ENCODE measurements at regions not wholly inside any gene's neighbourhood (a gene's known extent, or its start where the extent isn't known, plus 50 kb on each side); places are given as distances from the start of the nearest gene placed in this dataset.

GRCh38 chr2:184187421-184187971 is 410.8 kb upstream of the ZNF804A start:
- Histone ChIP-seq H3K36me3 (ENCODE audit: insufficient read depth, low read length) (no peaks in the 10 kb centered on the region), H2AFZ (ENCODE audit: low read depth, low read length) (no peak overlapping the region), H3K9me2 (ENCODE audit: insufficient read depth, low read length) (no peaks in the 10 kb centered on the region), H3K27me3 (ENCODE audit: insufficient read depth, low read depth, low read length) (no peaks in the 10 kb centered on the region), H3K4me2 (ENCODE audit: low read length) (no peak overlapping the region), H3K4me3 (ENCODE audit: low read length) (no peak overlapping the region), H3K27ac (ENCODE audit: low read length) (no peak overlapping the region), H3F3A (ENCODE audit: insufficient read depth, low read length, poor library complexity, severe bottlenecking) (no peaks in the 10 kb centered on the region), H3K9ac (ENCODE audit: low read length) (no peak overlapping the region), H3K9me3 (ENCODE audit: low read length) (no peaks in the 10 kb centered on the region), H4K20me1 (ENCODE audit: insufficient read depth) (no peaks in the 10 kb centered on the region), H3K79me2 (replicated peaks; ENCODE audit: insufficient read depth, low read length) (no peaks in the 10 kb centered on the region)
- TF ChIP-seq EZH2 (IDR thresholded peaks at IDR 0.05; ENCODE audit: borderline replicate concordance, insufficient read depth, low read length, poor library complexity, severe bottlenecking) (no peak), RAD21 (conservative IDR thresholded peaks at IDR 0.05) (no peak), CTCF (IDR thresholded peaks at IDR 0.05; ENCODE audit: poor library complexity, severe bottlenecking) (no peak), REST (IDR thresholded peaks at IDR 0.05; ENCODE audit: borderline replicate concordance) (no peak), TAF1 (IDR thresholded peaks at IDR 0.05; ENCODE audit: low read depth) (no peak), EP300 (conservative IDR thresholded peaks at IDR 0.05; ENCODE audit: poor library complexity, severe bottlenecking) (no peak), SMC3 (conservative IDR thresholded peaks at IDR 0.05; ENCODE audit: poor library complexity) (no peak), MXI1 (conservative IDR thresholded peaks at IDR 0.05; ENCODE audit: poor library complexity, severe bottlenecking) (no peak), POLR2AphosphoS5 (IDR thresholded peaks at IDR 0.05) (no peak)

GRCh38 chr2:184190725-184191124 is 407.6 kb upstream of the ZNF804A start:
- H3F3A ChIP-seq (ENCODE audit: insufficient read depth, low read length, poor library complexity, severe bottlenecking): no peaks in the 10 kb centered on the region
- no peak overlapping the region for H3K27ac ChIP-seq (ENCODE audit: low read length)
- TF ChIP-seq REST (IDR thresholded peaks at IDR 0.05; ENCODE audit: borderline replicate concordance) (no peak), SMC3 (conservative IDR thresholded peaks at IDR 0.05; ENCODE audit: poor library complexity) (no peak), RAD21 (conservative IDR thresholded peaks at IDR 0.05) (no peak), CTCF (IDR thresholded peaks at IDR 0.05; ENCODE audit: poor library complexity, severe bottlenecking) (no peak), MXI1 (conservative IDR thresholded peaks at IDR 0.05; ENCODE audit: poor library complexity, severe bottlenecking) (no peak), TAF1 (IDR thresholded peaks at IDR 0.05; ENCODE audit: low read depth) (no peak), EZH2 (IDR thresholded peaks at IDR 0.05; ENCODE audit: borderline replicate concordance, insufficient read depth, low read length, poor library complexity, severe bottlenecking) (no peak), POLR2AphosphoS5 (IDR thresholded peaks at IDR 0.05) (no peak), EP300 (conservative IDR thresholded peaks at IDR 0.05; ENCODE audit: poor library complexity, severe bottlenecking) (no peak)
- no peaks in the 10 kb centered on the region for H3K27me3 ChIP-seq (ENCODE audit: insufficient read depth, low read depth, low read length)
- no peaks in the 10 kb centered on the region for H3K36me3 ChIP-seq (ENCODE audit: insufficient read depth, low read length)
- no peaks in the 10 kb centered on the region for H3K79me2 ChIP-seq (replicated peaks; ENCODE audit: insufficient read depth, low read length)
- H3K9ac ChIP-seq (ENCODE audit: low read length): no peak overlapping the region
- no peaks in the 10 kb centered on the region for H3K9me3 ChIP-seq (ENCODE audit: low read length)
- no peaks in the 10 kb centered on the region for H4K20me1 ChIP-seq (ENCODE audit: insufficient read depth)
- no peak overlapping the region for H2AFZ ChIP-seq (ENCODE audit: low read depth, low read length)
- H3K4me2 ChIP-seq (ENCODE audit: low read length): no peak overlapping the region
- H3K9me2 ChIP-seq (ENCODE audit: insufficient read depth, low read length): no peaks in the 10 kb centered on the region
- H3K4me3 ChIP-seq (ENCODE audit: low read length): no peak overlapping the region
